ENCODE measurements at regions not wholly inside any gene's neighbourhood (a gene's known extent, or its start where the extent isn't known, plus 50 kb on each side); places are given as distances from the start of the nearest gene placed in this dataset.

- TF ChIP-seq ATF2 (tag by site-specific recombination; IDR thresholded peaks at IDR 0.05; ENCODE audit: low read depth) (no peak), MYNN (tag by site-specific recombination; IDR thresholded peaks at IDR 0.05; ENCODE audit: borderline replicate concordance) (no peak), ZNF23 (tag by site-specific recombination; IDR thresholded peaks at IDR 0.05; ENCODE audit: borderline replicate concordance) (no peak), CTCF (tag by site-specific recombination; IDR thresholded peaks at IDR 0.05) (no peak), ZBTB1 (tag by site-specific recombination; IDR thresholded peaks at IDR 0.05) (no peak), ZNF24 (tag by site-specific recombination; IDR thresholded peaks at IDR 0.05) (no peak), REST (tag by site-specific recombination; IDR thresholded peaks at IDR 0.05) (no peak)
Observed at GRCh38 chr20:24770628-24771541, 178.2 kb upstream of the CST7 start.
